IMR-90 (cell line): ENCODE measurements at regions not wholly inside any gene's neighbourhood (a gene's known extent, or its start where the extent isn't known, plus 50 kb on each side); places are given as distances from the start of the nearest gene placed in this dataset.

ENCODE experiments used
- ATAC-seq: fragments of 200-7000 bp; cut with Tn5 transposase; 2 replicates; pipeline ENCODE4 v1.9.1; 2020; ENCODE audit warnings: low read depth, mild to moderate bottlenecking, moderate library complexity
- BruUV-seq: library from RNA; stranded (reverse); fragments of 400-500 nt; replicated peaks from 2 replicates; lab custom pipeline; 2021; lab: Mats Ljungman, UMichigan
- CTCF ChIA-PET: fragments of 300-600 bp; formaldehyde crosslinking; extraction: SDS; loops from one replicate; lab custom pipeline; 2021; ENCODE audit warnings: antibody characterized with exemption; lab: Yijun Ruan, JAX
- POLR2A ChIA-PET: fragments of 300-600 bp; sonication (Branson Sonifier 250); formaldehyde crosslinking; loops from one replicate; lab custom pipeline; 2022; ENCODE audit warnings: antibody characterized with exemption; ENCODE audit not compliant: unreplicated experiment; lab: Charles Lee
- DNase-seq: peaks from one replicate; pipeline ENCODE4 v3.0.0; 2013
- H2AFZ ChIP-seq: replicated peaks from 2 replicates; pipeline ENCODE3; 2013; ENCODE audit warnings: low read length, mild to moderate bottlenecking; ENCODE audit not compliant: poor library complexity
- H2AK5ac ChIP-seq: 2 replicates; pipeline ENCODE4 v1.6.1; 2013; ENCODE audit warnings: low read depth, low read length, inconsistent platforms
- H2AK9ac ChIP-seq: replicated peaks from 2 replicates; pipeline ENCODE3; 2013; ENCODE audit warnings: mild to moderate bottlenecking, low read depth, low read length, moderate library complexity; ENCODE audit not compliant: poor library complexity
- H2BK120ac ChIP-seq: 2 replicates; pipeline ENCODE4 v1.6.1; 2013; ENCODE audit warnings: low read depth, low read length, inconsistent platforms
- H2BK15ac ChIP-seq: 3 replicates; pipeline ENCODE4 v1.6.1; 2013; ENCODE audit warnings: low read depth, low read length, inconsistent platforms
- H2BK20ac ChIP-seq: 2 replicates; pipeline ENCODE4 v1.6.1; 2013; ENCODE audit warnings: low read depth, mild to moderate bottlenecking, inconsistent platforms, low read length, moderate library complexity
- H2BK5ac ChIP-seq: 2 replicates; pipeline ENCODE4 v1.6.1; 2013; ENCODE audit warnings: mild to moderate bottlenecking, low read depth, low read length, inconsistent platforms; ENCODE audit not compliant: poor library complexity, severe bottlenecking
- H3K14ac ChIP-seq: replicated peaks from 2 replicates; pipeline ENCODE4 v1.6.1; 2013; ENCODE audit warnings: low read depth, low read length, inconsistent platforms
- H3K18ac ChIP-seq: 2 replicates; pipeline ENCODE4 v1.6.1; 2013; ENCODE audit warnings: low read depth, low read length, control low read depth
- H3K23ac ChIP-seq: 2 replicates; pipeline ENCODE4 v1.6.1; 2013; ENCODE audit warnings: low read depth, low read length, inconsistent platforms
- H3K27ac ChIP-seq: 2 replicates; pipeline ENCODE4 v1.5.1; 2013; ENCODE audit warnings: mild to moderate bottlenecking, control low read depth, low read length; ENCODE audit not compliant: insufficient read depth
- H3K27me3 ChIP-seq: 2 replicates; pipeline ENCODE4 v1.6.1; 2013; ENCODE audit warnings: low read length; ENCODE audit not compliant: control insufficient read depth, insufficient read depth
- H3K36me3 ChIP-seq: 2 replicates; pipeline ENCODE4 v1.6.1; 2013; ENCODE audit warnings: low read length, mixed read lengths; ENCODE audit not compliant: control insufficient read depth, insufficient read depth
- H3K4ac ChIP-seq: 2 replicates; pipeline ENCODE4 v1.6.1; 2013; ENCODE audit warnings: low read depth, low read length, inconsistent platforms
- H3K4me1 ChIP-seq: 2 replicates; pipeline ENCODE4 v1.6.1; 2013; ENCODE audit warnings: low read length, mixed read lengths; ENCODE audit not compliant: control insufficient read depth, insufficient read depth
- H3K4me2 ChIP-seq: 2 replicates; pipeline ENCODE4 v1.6.1; 2013; ENCODE audit warnings: low read depth, mild to moderate bottlenecking, control low read depth, low read length, moderate library complexity
- H3K4me3 ChIP-seq: 2 replicates; pipeline ENCODE4 v1.5.1; 2013; ENCODE audit warnings: low read depth, mild to moderate bottlenecking, control low read depth, low read length, moderate library complexity; ENCODE audit not compliant: insufficient read depth
- H3K56ac ChIP-seq: 2 replicates; pipeline ENCODE4 v1.6.1; 2013; ENCODE audit warnings: low read length, inconsistent platforms; ENCODE audit not compliant: insufficient read depth; ENCODE audit errors: extremely low read depth
- H3K79me1 ChIP-seq, 2 experiments: 2 replicates each; pipeline ENCODE4 v1.6.1; 2013; ENCODE audit warnings: low read length in 2 of 2, inconsistent platforms in 1 of 2, low read depth in 1 of 2
- H3K9ac ChIP-seq: 2 replicates; pipeline ENCODE4 v1.6.1; 2013; ENCODE audit warnings: low read depth, low read length, control low read depth
- H3K9me1 ChIP-seq: 2 replicates; pipeline ENCODE4 v1.6.1; 2013; ENCODE audit warnings: low read length, inconsistent platforms; ENCODE audit not compliant: insufficient read depth
- H3K9me3 ChIP-seq: 2 replicates; pipeline ENCODE4 v1.6.1; 2013; ENCODE audit warnings: low read length; ENCODE audit not compliant: control insufficient read depth, insufficient read depth
- H4K20me1 ChIP-seq: 2 replicates; pipeline ENCODE4 v1.6.1; 2013; ENCODE audit warnings: low read length, inconsistent platforms; ENCODE audit not compliant: insufficient read depth
- H4K5ac ChIP-seq: 2 replicates; pipeline ENCODE4 v1.6.1; 2013; ENCODE audit warnings: mild to moderate bottlenecking, low read depth, low read length, control low read depth
- H4K8ac ChIP-seq, 2 experiments: 2 replicates each; pipeline ENCODE4 v1.6.1; 2013; ENCODE audit warnings: low read depth in 2 of 2, low read length in 2 of 2, control low read depth in 1 of 2, inconsistent platforms in 1 of 2
- H4K91ac ChIP-seq: 2 replicates; pipeline ENCODE4 v1.6.1; 2013; ENCODE audit warnings: low read depth, low read length, inconsistent platforms; ENCODE audit not compliant: insufficient read depth
- CEBPB ChIP-seq: IDR thresholded peaks from 2 replicates; pipeline ENCODE4 v1.6.1; 2012; ENCODE audit warnings: low read depth, low read length, improper control_type of control experiment
- CHD1 ChIP-seq: IDR thresholded peaks from 2 replicates; pipeline ENCODE4 v1.6.1; 2012; ENCODE audit warnings: low read depth, low read length, improper control_type of control experiment
- CTCF ChIP-seq: conservative IDR thresholded peaks from 2 replicates; pipeline ENCODE4 v1.5.1; 2012; ENCODE audit warnings: mild to moderate bottlenecking, low read depth, low read length, improper control_type of control experiment
- ELK1 ChIP-seq: fragments of 150-350 bp; IDR thresholded peaks from 2 replicates; pipeline ENCODE4 v1.6.1; 2016; ENCODE audit warnings: low read depth, mild to moderate bottlenecking, low read length, moderate library complexity, borderline replicate concordance
- MAFK ChIP-seq: IDR thresholded peaks from 2 replicates; pipeline ENCODE4 v1.6.1; 2012; ENCODE audit warnings: low read depth, low read length, improper control_type of control experiment
- MAZ ChIP-seq: IDR thresholded peaks from 2 replicates; pipeline ENCODE4 v1.6.1; 2012; ENCODE audit warnings: low read depth, mild to moderate bottlenecking, low read length, improper control_type of control experiment, moderate library complexity, borderline replicate concordance
- MXI1 ChIP-seq: IDR thresholded peaks from 2 replicates; pipeline ENCODE4 v1.6.1; 2012; ENCODE audit warnings: low read depth, mild to moderate bottlenecking, low read length, moderate library complexity, borderline replicate concordance
- POLR2A ChIP-seq: IDR thresholded peaks from 2 replicates; pipeline ENCODE4 v1.6.1; 2012; ENCODE audit warnings: mild to moderate bottlenecking, low read depth, low read length
- RCOR1 ChIP-seq: IDR thresholded peaks from 2 replicates; pipeline ENCODE4 v1.6.1; 2012; ENCODE audit warnings: mild to moderate bottlenecking, low read length, improper control_type of control experiment; ENCODE audit not compliant: insufficient replicate concordance
- USF2 ChIP-seq: fragments of 150-350 bp; IDR thresholded peaks from 2 replicates; pipeline ENCODE4 v1.6.1; 2017; ENCODE audit warnings: mild to moderate bottlenecking, antibody characterized with exemption, low read length, low read depth
- WGBS, 2 experiments: methylation state at CpG; one replicate each; pipeline versions ENCODE4 v1.1.5 to v1.1.7; 2013; ENCODE audit warnings: missing lambda C conversion rate in 2 of 2; ENCODE audit not compliant: insufficient read length in 1 of 2; ENCODE audit errors: extremely low coverage in 2 of 2; 5-methylcytosine and 5-hydroxymethylcytosine counted together
- dilution Hi-C: fragments of 300-500 bp; cut with HindIII; formaldehyde crosslinking; loops from one replicate; pipeline ENCODE4 v1.14.3; 2018; ENCODE audit warnings: low sequenced_read_pairs; ENCODE audit not compliant: unreplicated experiment
- in situ Hi-C: fragments of 300-500 bp; cut with MboI; formaldehyde crosslinking; loops from 3 replicates; pipeline ENCODE4 v1.14.3; 2019; ENCODE audit warnings: low sequenced_read_pairs, inconsistent platforms, mixed read lengths
- intact Hi-C: fragments of 100-400 bp; cut with micrococcal nuclease; formaldehyde crosslinking; loops from 2 replicates; pipeline ENCODE4 v1.10.0; 2022

GRCh38 chr5:25414742-25415141 lies 770.0 kb upstream of the CDH10 start:
- no peak overlapping the region for H3K14ac ChIP-seq
- intact Hi-C loops: no loop called here
- no peaks in the 10 kb centered on the region for H3K4me1 ChIP-seq
- H3K36me3 ChIP-seq: no peaks in the 10 kb centered on the region
- no peak overlapping the region for H2AK9ac ChIP-seq
- in situ Hi-C loops: no loop called here
- no peak overlapping the region for H2BK20ac ChIP-seq
- H2BK120ac ChIP-seq: no peak overlapping the region
- H2AK5ac ChIP-seq: no peak overlapping the region
- no peaks in the 10 kb centered on the region for H3K27me3 ChIP-seq
- H4K8ac ChIP-seq: no peak overlapping the region
- H2AFZ ChIP-seq: no peak overlapping the region
- H3K9me1 ChIP-seq: no peaks in the 10 kb centered on the region
- CTCF ChIA-PET: no interaction called here
- no peak overlapping the region for H3K27ac ChIP-seq
- ATAC-seq (no peak), DNase-seq (no peak)
- no peak overlapping the region for H3K4me3 ChIP-seq
- no TSS peak for BruUV-seq
- peaks cover 2% of the 10 kb centered on the region; the same call in 1 of the 2 replicates for H3K9me3 ChIP-seq
- H2BK5ac ChIP-seq: no peak overlapping the region
- H3K79me1 ChIP-seq: no peaks in the 10 kb centered on the region
- H3K23ac ChIP-seq: no peak overlapping the region
- no peak overlapping the region for H4K5ac ChIP-seq
- POLR2A ChIA-PET: no interaction called here
- no peak overlapping the region for H3K9ac ChIP-seq
- H4K91ac ChIP-seq: no peak overlapping the region
- H2BK15ac ChIP-seq: no peak overlapping the region
- no peak overlapping the region for H3K4me2 ChIP-seq
- TF ChIP-seq USF2 (no peak), MXI1 (no peak), POLR2A (no peak), CEBPB (no peak), RCOR1 (no peak), MAZ (no peak), CTCF (no peak), CHD1 (no peak), MAFK (no peak), ELK1 (no peak)
- no peaks in the 10 kb centered on the region for H4K20me1 ChIP-seq
- H3K56ac ChIP-seq: no peak overlapping the region
- WGBS, 2 experiments: no CpG with 5 or more reads among the region's 6 CpGs
- dilution Hi-C loops: no loop called here
- H3K4ac ChIP-seq: no peak overlapping the region
- H3K18ac ChIP-seq: no peak overlapping the region
